Fibroblast of the conjunctiva (primary cell): ENCODE measurements at regions not wholly inside any gene's neighbourhood (a gene's known extent, or its start where the extent isn't known, plus 50 kb on each side); places are given as distances from the start of the nearest gene placed in this dataset.

Experiments
- DNase-seq: peaks from one replicate; pipeline ENCODE4 v3.0.0-alpha.2; 2010; ENCODE audit warnings: low read depth

DNA sequence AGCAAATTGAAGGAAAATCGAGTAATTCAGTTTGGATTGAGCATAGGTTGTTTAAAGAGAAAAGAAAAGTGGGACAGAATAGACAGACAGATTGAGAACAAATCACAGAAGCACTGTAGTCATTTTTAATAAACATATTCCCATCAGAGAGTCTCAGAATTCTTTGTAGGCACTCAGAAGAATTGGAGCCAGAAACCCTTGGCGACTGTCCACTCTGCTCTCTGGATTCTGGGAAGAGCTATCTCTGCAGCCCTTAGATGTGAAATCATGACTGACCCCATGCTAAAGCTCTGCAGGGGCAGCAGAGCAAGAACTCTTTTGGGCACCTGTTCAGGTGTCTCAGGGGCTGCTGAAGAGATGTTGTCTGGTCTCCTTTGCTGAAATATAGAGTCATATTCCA is 223.7 kb upstream of the KIRREL3 start:
- DNase-seq: no peak

DNA sequence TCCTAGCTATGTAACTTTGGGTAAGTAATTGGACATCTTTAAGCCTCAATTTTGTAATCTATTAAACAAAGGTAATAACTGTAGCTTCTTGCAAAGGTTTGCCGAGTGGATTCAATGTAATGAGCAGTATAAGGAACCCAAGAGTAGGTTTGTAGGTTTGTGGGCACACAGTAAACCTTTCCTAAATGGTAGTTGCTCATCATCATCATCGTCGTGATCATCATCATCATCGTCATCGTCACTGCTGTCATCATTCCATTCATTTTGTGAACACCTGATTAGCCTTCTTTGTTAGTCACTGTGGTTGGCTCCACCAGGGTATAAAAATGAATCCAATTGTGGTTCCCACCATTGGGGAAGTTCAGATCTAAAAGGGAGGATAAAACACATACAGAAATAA is 223.1 kb upstream of the KIRREL3 start:
- no peak for DNase-seq

DNA sequence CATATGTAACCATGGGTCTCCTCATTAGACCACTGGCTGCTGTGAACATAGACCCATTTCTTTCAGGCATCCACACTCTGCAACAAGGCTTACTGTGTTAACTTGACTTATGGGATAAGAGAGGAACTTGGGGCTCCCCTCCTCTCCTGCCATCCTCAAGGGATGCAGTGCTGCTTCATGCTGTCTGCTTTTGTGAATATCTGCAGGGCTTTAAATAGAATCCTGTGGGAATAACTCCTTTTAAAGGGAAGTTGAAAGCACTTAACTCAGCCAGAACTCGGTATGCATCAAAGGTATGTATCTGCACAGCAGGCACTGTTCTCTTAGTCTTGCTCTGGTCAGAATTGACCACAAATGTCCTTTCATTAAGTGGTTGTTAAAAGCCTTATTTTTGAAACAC is 222.5 kb upstream of the KIRREL3 start:
- DNase-seq: no peak

DNA sequence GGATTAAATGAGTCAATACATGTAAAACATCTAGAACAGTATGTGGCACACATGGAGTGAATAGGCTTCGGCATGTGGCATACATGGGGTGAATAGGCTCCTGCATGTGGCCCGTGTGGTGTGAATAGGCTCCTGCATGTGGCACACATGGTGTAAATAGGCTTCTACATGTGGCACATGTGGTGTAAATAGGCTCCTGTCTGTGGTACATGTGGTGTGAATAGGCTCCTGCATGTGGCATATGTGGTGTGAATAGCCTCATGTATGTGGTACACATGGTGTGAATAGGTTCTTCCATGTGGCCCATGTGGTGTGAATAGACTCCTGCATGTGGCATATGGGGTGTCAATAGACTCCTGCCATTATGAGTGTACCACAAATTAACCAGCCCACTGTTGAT is 219.1 kb upstream of the KIRREL3 start:
- no peak for DNase-seq

DNA sequence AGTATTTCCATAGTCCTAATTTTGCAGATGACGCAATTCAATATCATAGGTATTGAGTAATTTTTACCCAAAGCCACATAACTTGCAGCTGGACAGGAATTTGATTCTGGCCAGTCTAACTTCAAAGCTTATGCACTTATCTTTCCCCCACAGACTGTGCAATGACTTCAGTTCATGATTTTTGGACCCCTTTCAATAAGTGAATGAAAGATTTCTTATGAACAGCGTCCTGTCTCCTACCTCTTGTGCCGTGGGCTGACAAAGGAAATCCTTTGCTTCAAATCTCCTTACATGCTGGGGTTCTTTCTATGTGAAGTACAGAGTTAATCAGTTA is 217.7 kb upstream of the KIRREL3 start:
- no peak for DNase-seq

DNA sequence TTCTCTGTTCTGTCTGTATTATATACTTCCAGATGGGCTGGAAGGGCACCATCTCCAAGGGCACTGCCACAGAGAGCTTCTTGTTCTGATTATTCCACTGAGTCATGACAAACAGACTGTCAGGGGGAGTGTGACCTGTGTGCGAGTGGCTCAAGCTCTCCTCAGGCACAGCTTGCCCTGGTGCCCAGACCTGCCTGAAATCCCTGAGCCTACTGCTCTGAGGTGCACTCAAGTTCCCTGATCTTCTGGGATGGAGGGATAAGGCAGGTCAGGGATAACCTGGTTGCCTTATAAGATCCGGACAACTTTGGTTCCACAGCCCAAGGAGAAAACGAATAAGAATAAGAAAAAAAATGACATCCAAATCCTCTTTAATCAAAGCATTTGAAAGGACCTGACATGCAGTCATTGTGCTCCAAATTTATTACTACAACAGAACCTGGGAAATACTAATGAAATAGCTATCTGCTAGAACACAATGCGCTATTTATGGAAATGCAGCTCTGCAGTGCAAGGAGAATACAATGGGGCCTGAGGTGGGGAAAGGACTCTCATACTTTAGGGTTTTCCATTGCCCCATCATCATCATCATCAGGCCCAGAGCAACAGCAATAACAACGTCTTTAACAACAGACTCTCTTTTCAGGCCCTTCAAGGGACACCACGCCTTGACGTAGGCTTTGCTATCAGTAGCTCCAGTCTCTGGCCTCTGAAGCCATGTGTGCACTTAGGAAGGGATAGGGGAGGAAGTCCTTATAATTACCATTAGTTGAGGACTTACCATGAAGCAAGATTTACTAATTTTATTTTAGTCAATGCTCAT is 217.1 kb upstream of the KIRREL3 start:
- no peak for DNase-seq

DNA sequence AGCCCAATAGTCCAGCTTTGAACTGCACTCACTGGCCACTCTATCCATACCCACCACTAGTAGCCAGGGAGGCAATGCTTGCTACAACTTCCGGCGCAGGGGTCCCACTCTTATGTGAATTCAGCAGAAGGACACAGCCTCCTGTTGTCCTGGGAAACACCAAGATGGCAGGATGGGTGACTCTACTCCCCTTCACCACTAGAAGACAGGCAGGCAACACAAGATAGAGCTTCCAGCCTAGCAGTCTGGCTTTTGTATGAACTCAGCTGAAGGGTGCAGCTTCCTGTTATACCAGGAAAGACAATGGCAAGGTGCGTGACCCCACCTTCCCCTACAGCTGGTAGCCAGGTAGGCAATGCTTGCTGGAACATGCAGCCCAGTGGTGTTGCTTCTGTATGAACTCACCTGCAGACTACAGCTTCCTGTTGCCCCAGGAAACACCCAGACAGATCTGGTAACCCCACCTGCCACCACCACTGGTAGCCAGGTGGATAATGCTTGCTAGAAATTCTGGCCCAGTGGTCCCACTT is 205.2 kb upstream of the KIRREL3 start:
- DNase-seq: no peak

DNA sequence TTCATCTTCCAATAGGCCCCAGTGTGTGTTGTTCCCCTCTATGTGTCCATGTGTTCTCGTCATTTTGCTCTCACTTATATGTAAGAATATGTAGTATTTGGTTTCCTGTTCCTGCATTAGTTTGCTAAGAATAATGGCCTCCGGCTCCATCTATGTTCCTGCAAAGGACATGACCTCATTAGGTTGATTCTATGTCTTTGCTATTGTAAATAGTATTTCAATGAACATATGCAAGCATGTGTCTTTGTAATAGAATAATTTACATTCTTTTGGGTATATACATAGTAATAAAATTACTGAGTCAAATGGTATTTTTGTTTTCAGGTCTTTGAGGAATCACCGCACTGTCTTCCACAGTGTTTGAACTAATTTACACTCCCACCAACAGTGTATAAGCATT is 202.9 kb upstream of the KIRREL3 start:
- DNase-seq: no peak

DNA sequence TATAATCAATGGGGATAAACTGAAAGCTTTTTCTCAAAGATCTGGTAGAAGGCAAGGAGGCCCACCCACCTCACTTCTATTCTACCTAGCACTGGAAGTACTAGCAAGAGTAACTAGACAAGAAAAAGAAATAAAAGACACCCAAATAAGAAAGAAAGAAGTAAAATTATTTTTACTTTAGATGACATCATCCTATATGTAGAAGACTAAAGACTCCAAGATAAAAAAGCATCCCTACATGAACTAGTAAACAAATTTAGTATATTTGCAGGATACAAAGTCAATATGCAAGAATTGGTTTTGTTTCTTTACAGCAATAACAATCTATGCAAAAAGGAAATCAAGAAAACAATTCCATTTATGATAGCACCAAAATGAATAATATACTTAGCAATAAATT is 201.5 kb upstream of the KIRREL3 start:
- DNase-seq: no peak

DNA sequence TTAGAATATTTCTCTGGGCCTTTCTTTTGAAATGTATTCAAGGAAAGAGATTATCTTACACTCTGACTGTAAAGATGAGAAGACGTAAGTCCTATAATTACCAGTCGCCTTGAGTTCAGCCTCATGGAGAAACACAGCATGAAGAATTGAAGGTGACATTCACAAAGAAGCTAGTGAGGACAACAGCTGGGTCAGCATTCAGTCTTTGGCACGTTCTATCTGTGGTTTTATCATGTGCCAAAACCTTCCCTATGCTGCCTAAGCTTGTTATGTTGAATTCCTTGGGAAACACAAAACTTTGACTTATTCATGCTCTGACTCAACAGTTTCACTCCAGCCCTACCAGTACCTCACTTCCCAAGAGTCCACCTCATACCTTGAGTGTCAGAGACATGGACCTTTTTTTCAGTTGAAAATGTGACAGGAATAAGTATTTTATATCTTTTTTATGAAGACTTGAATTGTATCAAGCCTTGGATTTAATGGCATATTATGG is 198.8 kb upstream of the KIRREL3 start:
- DNase-seq: no peak

DNA sequence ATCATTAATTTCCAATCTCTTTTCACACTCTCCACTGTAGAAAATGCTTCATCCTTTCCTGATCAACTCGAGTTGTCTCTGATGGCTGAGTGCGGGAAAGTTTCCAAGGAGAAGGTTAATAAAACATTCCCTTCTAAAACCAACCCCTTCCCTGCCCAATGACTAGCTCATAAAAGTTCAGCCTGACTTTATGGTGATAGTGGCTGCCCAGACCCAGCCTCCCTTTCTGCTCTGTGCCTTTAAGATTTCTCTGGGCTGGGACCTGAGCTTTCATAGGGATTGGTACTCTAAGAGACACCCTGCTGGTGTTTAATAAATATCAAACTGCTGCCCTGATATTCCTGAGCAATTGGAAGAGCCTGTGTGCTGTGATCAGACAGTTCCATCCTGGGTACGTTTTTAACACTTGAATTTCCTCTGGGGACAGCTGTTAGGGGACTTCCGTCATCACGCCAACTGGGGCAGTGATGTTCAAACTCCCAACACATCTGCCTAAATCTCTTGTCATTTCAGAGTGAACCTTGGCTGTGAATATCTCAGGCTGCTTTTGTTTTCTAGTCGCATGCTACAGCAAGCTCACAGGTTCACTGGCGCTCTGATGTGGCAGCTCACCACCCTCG is 195.0 kb upstream of the KIRREL3 start:
- no peak for DNase-seq

DNA sequence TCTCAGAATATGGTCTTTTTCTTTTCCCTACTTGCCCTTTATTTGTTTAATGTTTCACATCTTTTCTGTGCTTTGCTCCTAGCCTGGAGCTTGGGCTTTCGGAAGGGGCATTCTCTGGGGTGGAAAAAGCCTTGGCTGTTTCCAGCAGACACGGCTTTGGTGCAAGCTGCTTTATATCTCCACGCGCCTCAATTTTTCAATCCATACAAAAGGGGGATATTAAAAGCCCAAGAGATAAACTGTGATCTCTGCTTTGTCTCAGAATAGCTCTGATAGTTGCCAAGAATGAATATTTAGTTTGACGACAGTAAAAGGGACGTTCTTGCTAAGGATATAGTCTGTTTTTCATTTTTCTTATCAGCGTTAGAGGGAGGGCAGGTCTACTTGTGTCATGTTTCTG is 194.0 kb upstream of the KIRREL3 start:
- no peak for DNase-seq

DNA sequence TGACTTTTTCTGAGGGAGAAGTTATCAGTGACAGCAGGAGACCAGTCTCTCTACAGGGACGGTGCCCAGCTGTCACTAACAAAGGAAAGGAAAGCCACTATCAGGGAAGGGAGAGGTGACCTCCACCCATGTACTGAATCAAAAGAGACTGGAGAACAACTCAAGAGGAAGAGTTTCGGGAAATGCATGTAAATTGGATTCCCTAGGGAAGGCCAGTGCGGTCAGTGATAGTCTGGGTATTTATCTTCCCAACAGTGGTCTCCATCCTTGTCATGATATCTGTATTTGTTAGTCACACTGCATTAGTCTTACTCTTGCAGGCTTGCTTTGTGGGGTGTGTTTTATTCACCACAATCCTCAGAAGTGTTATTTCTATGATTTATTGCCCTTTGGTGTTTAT is 193.4 kb upstream of the KIRREL3 start:
- DNase-seq: no peak

DNA sequence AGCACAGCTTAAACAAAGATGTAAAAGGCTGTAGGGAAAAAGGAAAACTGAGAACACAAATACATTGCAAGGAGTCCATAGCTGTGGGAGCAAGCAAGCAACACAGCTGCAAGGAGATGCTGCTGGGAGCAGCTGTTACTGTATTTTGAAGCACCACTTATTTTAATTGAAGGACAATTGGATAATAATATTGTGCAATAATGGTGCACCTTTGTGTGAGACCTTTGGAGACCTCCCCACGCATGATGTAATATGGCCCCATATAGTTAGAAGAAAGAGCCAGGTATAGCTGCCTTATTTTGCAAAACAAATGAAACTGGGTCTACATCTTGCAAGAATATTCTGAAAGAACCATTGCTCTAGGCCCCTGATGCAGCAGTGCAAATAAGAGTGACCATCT is 191.1 kb upstream of the KIRREL3 start:
- DNase-seq: no peak

DNA sequence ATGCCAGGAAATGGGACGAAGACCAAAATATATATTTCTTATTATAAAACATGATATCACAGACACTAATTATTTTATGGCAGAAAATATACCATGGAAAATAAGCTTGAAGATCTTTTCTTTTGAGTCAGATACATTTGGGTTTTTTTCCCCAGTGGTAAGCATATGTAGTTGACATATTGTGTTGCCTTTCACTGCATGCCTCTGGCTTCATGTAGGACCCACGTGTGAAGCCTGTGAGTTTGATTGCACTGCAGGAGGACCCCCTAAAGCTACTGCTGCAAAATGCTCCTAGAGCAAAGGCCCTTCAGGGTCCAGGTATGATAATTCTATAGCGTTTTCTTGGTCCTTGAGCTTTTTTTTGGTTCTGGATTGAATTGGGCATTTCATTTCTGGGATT is 190.7 kb upstream of the KIRREL3 start:
- no peak for DNase-seq

DNA sequence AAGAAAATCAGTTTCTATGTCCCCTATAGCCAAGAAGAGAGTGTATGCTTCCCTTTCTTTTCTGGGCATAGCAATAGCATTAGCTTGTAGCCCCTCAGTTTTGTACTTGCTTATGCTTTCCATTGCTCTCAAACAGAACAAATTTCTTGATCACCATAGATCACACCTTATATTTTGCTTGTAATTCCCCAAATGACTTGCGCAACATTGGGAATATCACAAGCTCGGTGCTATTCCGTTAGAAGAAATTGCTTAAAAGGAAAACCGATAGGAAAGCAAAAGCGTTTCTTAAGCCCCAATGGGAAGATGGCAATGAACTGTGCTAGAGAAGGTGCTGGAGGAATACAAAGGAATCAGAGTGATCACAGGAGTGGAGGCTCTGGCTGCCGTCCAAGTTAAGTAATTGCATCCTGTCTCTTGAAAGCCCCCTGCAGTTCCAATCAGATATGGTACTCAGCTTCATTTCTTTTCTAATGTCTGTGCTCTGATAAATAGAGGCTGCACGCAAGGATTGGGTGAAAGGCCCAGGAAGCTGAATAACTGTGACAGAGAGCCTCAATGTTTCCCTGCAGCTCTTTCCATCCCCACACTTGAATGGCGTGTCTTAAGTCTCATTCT is 182.1 kb upstream of the KIRREL3 start:
- no peak for DNase-seq

DNA sequence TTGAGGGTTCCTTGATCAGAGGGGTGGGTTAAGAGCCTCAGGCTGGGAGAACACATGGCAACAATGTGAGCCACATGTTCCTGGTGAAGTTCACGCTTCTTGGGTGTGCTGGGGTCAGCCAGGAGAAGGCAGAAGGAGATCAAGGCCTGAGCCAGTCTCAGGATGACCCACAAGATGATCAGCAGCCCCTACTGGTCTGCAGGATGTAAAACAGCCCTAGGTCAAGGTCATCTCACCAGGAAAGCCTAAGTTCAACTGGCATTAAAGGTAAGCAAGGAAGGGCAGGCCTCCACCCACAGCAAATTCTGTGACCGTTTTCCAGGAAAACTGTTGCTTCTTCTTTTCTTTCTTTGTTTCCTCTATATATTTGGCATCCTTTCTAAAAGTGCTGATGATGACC is 156.7 kb upstream of the KIRREL3 start:
- no peak for DNase-seq

DNA sequence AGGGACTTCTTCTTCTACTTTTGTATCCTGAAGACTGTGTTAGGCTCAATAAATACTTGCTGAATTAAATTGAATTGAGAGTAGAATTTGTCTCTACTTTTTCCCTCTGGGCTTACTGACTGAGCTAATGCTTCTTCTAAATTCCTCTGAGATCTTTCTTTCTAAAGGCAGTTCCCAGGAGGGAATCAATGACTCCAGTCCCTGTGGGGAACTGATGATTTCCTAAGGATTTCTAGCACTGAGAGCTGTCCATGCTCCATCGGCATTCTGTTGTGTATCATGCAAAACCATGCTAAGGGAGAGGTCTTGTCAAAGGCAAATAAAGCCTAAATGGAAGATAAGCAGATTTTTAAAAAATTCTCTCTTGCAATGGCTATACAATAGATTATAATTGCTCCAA is 148.8 kb upstream of the KIRREL3 start:
- DNase-seq: no peak

DNA sequence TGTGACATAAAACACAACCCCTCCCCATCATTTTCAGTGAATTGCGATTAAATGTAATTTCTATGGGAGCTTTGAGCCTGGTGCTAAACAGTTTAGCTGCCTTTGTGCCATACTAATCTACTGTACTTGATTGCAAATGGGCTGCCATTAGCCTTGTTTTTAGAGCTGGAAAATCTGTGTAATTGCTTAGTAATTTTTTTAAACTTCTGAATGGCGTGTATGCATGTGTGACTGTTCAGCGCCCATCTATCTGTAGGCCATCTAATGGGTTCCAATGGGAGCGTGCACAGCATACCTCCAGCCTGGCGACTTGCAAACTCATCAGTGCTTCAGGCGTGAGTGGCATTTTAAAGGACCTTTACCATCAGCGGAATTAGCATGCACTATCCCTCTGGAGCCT is 142.7 kb upstream of the KIRREL3 start:
- DNase-seq: no peak

DNA sequence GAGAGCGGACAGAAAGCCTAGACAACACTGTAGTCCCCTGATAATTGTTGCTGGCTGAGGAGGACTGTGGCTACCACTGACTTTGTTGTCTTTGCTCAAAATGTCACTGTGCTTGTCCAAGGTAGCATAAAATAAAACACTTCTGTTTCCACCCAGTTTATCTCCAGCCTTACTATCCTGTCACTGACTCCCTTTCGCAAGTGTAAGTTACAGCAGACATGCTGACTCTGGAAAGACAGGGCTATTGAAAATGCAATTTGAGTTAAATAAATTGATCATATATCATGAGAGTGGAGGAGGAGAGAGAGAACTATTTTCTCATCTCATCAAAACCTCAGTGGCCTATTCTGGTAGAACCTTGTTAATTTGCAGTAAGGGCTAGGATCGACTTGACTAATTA is 138.0 kb upstream of the KIRREL3 start:
- DNase-seq: no peak

DNA sequence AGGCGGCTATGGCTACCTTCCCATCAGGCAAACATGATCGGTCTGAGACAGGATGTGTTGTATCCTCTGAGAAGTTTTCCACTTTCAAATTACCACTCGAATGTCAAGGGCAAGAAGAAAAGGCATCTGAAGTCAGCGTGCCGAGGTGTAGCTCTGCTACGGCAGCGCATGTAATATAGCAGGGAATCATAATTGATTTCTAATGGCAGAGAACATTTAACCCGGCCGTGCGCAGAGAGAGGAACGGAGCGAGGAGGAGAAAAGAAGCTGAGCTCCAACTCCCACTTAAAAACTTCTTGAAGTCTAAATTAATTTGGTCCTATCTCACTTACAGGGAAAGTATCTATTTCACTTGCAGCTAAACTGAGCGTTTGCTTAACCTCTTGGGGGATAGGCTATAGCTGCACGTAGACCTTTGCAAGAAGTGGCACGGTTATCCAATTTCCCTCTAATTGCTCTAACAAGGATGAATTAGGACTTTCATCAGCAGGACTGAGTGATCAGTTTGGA is 137.3 kb upstream of the KIRREL3 start:
- no peak for DNase-seq

DNA sequence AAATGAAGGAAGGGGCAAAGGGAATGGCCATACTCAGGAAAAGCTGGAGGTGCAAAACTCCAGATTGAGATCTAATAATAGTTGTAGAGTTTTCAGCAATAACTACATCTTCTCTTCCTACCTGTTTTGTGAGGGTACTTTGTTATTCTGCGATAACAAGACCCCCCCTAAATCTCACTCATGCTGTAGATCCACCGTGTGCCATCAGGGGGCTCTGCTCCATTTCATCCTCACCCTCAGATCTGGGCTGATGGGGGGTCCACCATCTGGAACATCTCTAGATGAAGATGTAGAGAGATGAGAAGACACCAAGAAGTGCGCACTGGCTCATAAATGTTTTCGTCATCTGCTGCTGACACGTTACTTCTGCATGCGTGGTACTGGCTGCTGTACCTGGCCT is 135.9 kb upstream of the KIRREL3 start:
- no peak for DNase-seq

DNA sequence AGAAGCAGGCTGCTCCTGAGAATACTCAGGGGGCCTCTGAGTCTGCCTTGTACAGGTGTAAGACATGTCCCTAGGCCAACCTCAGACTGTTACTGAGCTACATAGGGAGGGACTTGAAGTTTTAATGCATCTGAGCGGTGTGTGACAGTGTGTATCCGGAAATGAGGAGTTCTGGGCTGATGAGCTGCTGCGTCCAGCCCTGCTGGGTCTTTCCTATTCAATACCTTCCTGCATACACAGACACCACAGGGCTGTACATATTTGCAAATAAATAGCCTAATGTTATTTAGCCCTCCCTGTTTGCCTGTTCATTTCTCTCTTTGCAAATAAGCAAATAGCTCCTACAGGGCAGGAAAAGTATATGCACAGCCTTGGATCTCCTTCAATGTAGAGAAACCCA is 134.7 kb upstream of the KIRREL3 start:
- DNase-seq: no peak
